MM.1S (cell line): ENCODE measurements at regions not wholly inside any gene's neighbourhood (a gene's known extent, or its start where the extent isn't known, plus 50 kb on each side); places are given as distances from the start of the nearest gene placed in this dataset.
"Not testable (repeated sequence)": the region's sequence is repeated elsewhere in the genome, so short reads cannot be mapped to it uniquely, and the experiment has no call there.

Experiments used
- DNase-seq: peaks from one replicate; pipeline ENCODE4 v3.0.0-alpha.2; 2015
- H2AFZ ChIP-seq: fragments of 300-600 bp; sonication (generic); 2 replicates; pipeline ENCODE4 v1.6.0; 2016; ENCODE audit warnings: antibody characterized with exemption, low read length
- H3F3A ChIP-seq: fragments of 300-600 bp; sonication (generic); 2 replicates; pipeline ENCODE4 v1.6.1; 2016; ENCODE audit warnings: mild to moderate bottlenecking, antibody characterized with exemption, low read length, moderate library complexity, mixed read lengths; ENCODE audit not compliant: insufficient read depth
- H3K27ac ChIP-seq: fragments of 300-600 bp; sonication (generic); 2 replicates; pipeline ENCODE4 v1.5.1; 2016; ENCODE audit warnings: mild to moderate bottlenecking, low read length
- H3K27me3 ChIP-seq: fragments of 300-600 bp; sonication (generic); replicated peaks from 2 replicates; pipeline ENCODE4 v1.6.0; 2016; ENCODE audit warnings: low read length; ENCODE audit not compliant: insufficient read depth
- H3K36me3 ChIP-seq: fragments of 300-600 bp; sonication (generic); replicated peaks from 2 replicates; pipeline ENCODE4 v1.6.1; 2016; ENCODE audit warnings: mild to moderate bottlenecking, low read length, mixed read lengths; ENCODE audit not compliant: insufficient read depth
- H3K4me1 ChIP-seq: fragments of 300-600 bp; sonication (generic); 2 replicates; pipeline ENCODE4 v1.6.1; 2016; ENCODE audit warnings: low read length, mixed read lengths
- H3K4me2 ChIP-seq: fragments of 300-600 bp; sonication (generic); 2 replicates; pipeline ENCODE4 v1.6.0; 2016; ENCODE audit warnings: low read depth, low read length
- H3K4me3 ChIP-seq: fragments of 300-600 bp; sonication (generic); 2 replicates; pipeline ENCODE4 v1.5.1; 2016; ENCODE audit warnings: low read length, mixed read lengths
- H3K79me2 ChIP-seq: fragments of 300-600 bp; sonication (generic); 2 replicates; pipeline ENCODE4 v1.6.1; 2016; ENCODE audit warnings: mixed run types, low read length, mixed read lengths
- H3K9ac ChIP-seq: fragments of 300-600 bp; sonication (generic); 2 replicates; pipeline ENCODE4 v1.6.1; 2016; ENCODE audit warnings: low read length, mixed read lengths
- H3K9me2 ChIP-seq: fragments of 300-600 bp; sonication (generic); replicated peaks from 2 replicates; pipeline ENCODE4 v1.6.1; 2016; ENCODE audit warnings: mild to moderate bottlenecking, low read length, mixed read lengths; ENCODE audit not compliant: insufficient read depth
- H3K9me3 ChIP-seq: fragments of 300-600 bp; sonication (generic); replicated peaks from 2 replicates; pipeline ENCODE4 v1.6.1; 2016; ENCODE audit warnings: mild to moderate bottlenecking, low read length, mixed read lengths; ENCODE audit not compliant: insufficient read depth
- H4K20me1 ChIP-seq: fragments of 300-600 bp; sonication (generic); 2 replicates; pipeline ENCODE4 v1.6.1; 2016; ENCODE audit warnings: mild to moderate bottlenecking, low read length, moderate library complexity, mixed read lengths; ENCODE audit not compliant: insufficient read depth
- CTCF ChIP-seq: fragments of 300-600 bp; sonication (generic); IDR thresholded peaks from 2 replicates; pipeline ENCODE4 v1.5.1; 2016; ENCODE audit warnings: antibody characterized with exemption, low read length, mixed read lengths
- EZH2 ChIP-seq: fragments of 300-600 bp; sonication (generic); optimal IDR thresholded peaks from 2 replicates; pipeline ENCODE3; 2017; ENCODE audit warnings: low read depth, mild to moderate bottlenecking, antibody characterized with exemption, low read length, mixed read lengths
- EZH2phosphoT487 ChIP-seq: fragments of 300-600 bp; sonication (generic); IDR thresholded peaks from 2 replicates; pipeline ENCODE4 v1.6.1; 2018; ENCODE audit warnings: antibody characterized with exemption, low read length

GRCh38 chr18:78433562-78433961 is 546.1 kb upstream of the SALL3 start:
- DNase-seq: no peak
- Histone ChIP-seq H3K9ac (no peak overlapping the region), H3F3A (no peaks in the 10 kb centered on the region), H3K27me3 (no peaks in the 10 kb centered on the region), H3K4me1 (no peaks in the 10 kb centered on the region), H3K4me3 (no peak overlapping the region), H3K36me3 (no peaks in the 10 kb centered on the region), H3K4me2 (no peak overlapping the region), H4K20me1 (no peaks in the 10 kb centered on the region), H3K9me3 (no peaks in the 10 kb centered on the region), H3K27ac (no peak overlapping the region), H2AFZ (no peak overlapping the region), H3K79me2 (no peaks in the 10 kb centered on the region), H3K9me2 (no peaks in the 10 kb centered on the region)
- TF ChIP-seq CTCF: no peak
- no peak for TF ChIP-seq EZH2
- TF ChIP-seq EZH2phosphoT487: no peak

DNA sequence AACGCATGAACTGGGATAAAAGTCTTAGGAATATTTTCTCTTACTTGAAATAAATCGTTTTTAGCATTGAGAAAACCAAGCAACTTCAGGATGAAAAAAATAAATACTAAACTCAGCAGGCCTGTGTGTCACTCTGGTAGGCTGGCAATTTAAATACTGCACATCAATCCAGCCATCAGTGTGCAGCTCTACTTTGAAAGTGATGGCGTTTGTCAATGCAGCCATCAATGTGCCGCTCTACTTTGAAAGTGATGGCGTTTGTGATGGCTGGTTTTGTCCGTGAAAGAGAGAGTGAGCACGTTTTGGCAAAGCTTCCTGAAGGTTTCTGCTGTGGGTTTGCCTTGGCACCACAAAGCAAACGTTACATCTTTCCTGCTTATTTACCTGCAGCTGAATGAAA is 543.5 kb upstream of the SALL3 start:
- Histone ChIP-seq H3K79me2 (no peaks in the 10 kb centered on the region), H3K9me3 (no peaks in the 10 kb centered on the region), H3F3A (no peaks in the 10 kb centered on the region), H3K4me3 (no peak overlapping the region), H3K27ac (no peak overlapping the region), H3K9ac (no peak overlapping the region), H4K20me1 (no peaks in the 10 kb centered on the region), H3K4me2 (no peak overlapping the region), H3K9me2 (no peaks in the 10 kb centered on the region), H3K27me3 (no peaks in the 10 kb centered on the region), H2AFZ (no peak overlapping the region), H3K4me1 (no peaks in the 10 kb centered on the region), H3K36me3 (no peaks in the 10 kb centered on the region)
- DNase-seq: no peak
- no peak for TF ChIP-seq CTCF
- no peak for TF ChIP-seq EZH2phosphoT487
- no peak for TF ChIP-seq EZH2

DNA sequence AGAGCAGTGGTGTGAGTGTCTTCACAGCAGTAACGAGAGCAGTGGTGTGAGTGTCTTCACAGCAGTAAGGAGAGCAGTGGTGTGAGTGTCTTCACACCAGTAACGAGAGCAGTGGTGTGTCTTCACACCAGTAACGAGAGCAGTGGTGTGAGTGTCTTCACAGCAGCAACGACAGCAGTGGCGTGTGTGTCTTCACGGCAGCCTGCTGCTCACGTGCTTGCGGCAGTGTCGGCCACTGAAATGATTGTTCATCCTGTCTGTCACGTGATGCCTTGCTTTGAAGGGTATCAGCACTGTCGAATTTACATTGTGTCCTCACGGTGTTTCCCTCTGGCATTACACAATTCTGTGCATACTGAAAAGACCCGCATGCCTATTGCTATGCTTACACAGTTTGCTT is 541.4 kb upstream of the SALL3 start:
- not testable (repeated sequence) for H3K27me3 ChIP-seq, H3K36me3 ChIP-seq, H3K9me2 ChIP-seq, H3K9me3 ChIP-seq, H3K4me3 ChIP-seq, H3K27ac ChIP-seq, H3K4me1 ChIP-seq, H2AFZ ChIP-seq, H3K4me2 ChIP-seq, H3K79me2 ChIP-seq, H4K20me1 ChIP-seq, DNase-seq, H3F3A ChIP-seq, H3K9ac ChIP-seq

DNA sequence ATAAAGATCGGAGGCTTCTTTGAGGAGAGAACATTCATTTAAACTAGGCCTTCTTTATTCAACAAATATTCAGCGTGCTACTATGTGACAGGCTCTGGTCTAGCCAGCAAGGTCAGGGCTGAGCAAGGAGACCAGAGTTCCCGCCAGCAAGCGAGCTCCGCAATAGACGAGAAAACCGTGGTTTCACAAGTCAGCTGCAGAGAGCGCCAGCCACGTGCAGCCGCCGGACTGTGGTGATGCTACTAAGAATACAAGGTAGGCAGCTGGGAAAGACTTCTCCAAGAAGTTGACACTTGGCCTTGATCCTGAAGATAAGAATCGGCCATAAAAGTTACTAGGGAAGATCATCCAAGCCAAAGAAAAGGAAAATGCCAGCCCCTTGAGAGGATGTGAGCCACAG is 533.7 kb upstream of the SALL3 start:
- H3K9me2 ChIP-seq: no peaks in the 10 kb centered on the region
- no peak overlapping the region for H3K27ac ChIP-seq
- no peaks in the 10 kb centered on the region for H3K79me2 ChIP-seq

More for the DNA sequence above, 533.7 kb upstream of the SALL3 start:
- H3K9me3 ChIP-seq: no peaks in the 10 kb centered on the region
- H3K4me1 ChIP-seq: no peaks in the 10 kb centered on the region
- DNase-seq: no peak
- H3K36me3 ChIP-seq: no peaks in the 10 kb centered on the region
- no peaks in the 10 kb centered on the region for H4K20me1 ChIP-seq
- no peak overlapping the region for H2AFZ ChIP-seq
- H3K27me3 ChIP-seq: no peaks in the 10 kb centered on the region
- TF ChIP-seq CTCF: no peak
- TF ChIP-seq EZH2: no peak
- TF ChIP-seq EZH2phosphoT487: no peak
- H3F3A ChIP-seq: no peaks in the 10 kb centered on the region
- H3K9ac ChIP-seq: no peak overlapping the region
- no peak overlapping the region for H3K4me2 ChIP-seq
- no peak overlapping the region for H3K4me3 ChIP-seq
